C4-2B (cell line): ENCODE measurements at regions not wholly inside any gene's neighbourhood (a gene's known extent, or its start where the extent isn't known, plus 50 kb on each side); places are given as distances from the start of the nearest gene placed in this dataset.

ENCODE experiments used
- CTCF ChIP-seq: fragments of 450-650 bp; conservative IDR thresholded peaks from 2 replicates; pipeline ENCODE4 v1.5.1; 2017; ENCODE audit warnings: mild to moderate bottlenecking
- ZFX ChIP-seq: fragments of 450-650 bp; IDR thresholded peaks from 2 replicates; pipeline ENCODE4 v1.6.1; 2017

- TF ChIP-seq CTCF (no peak), ZFX (no peak)
These were observed 97.1 kb downstream of the ENC1 start for GRCh38 chr5:74543162-74543995.
